Breast epithelium (tissue), 3 donors: ENCODE measurements at regions not wholly inside any gene's neighbourhood (a gene's known extent, or its start where the extent isn't known, plus 50 kb on each side); places are given as distances from the start of the nearest gene placed in this dataset.

Experiments
- CTCF ChIP-seq, 3 donors: fragments of 450-650 bp; IDR thresholded peaks; one replicate each; pipeline ENCODE4 v1.5.1; 2016 to 2017; ENCODE audit warnings: antibody characterized with exemption in 3 of 3, mild to moderate bottlenecking in 3 of 3, moderate library complexity in 3 of 3
- POLR2A ChIP-seq: fragments of 450-650 bp; IDR thresholded peaks from one replicate; pipeline ENCODE4 v1.6.1; 2016; ENCODE audit warnings: antibody characterized with exemption, mild to moderate bottlenecking, moderate library complexity

- TF ChIP-seq POLR2A (no peak), CTCF (IDR thresholded peaks at IDR 0.05) (no peak)
Observed at GRCh38 chr10:118871244-118871865, 116.6 kb upstream of the CACUL1 start.
